ENCODE measurements at regions not wholly inside any gene's neighbourhood (a gene's known extent, or its start where the extent isn't known, plus 50 kb on each side); places are given as distances from the start of the nearest gene placed in this dataset.

- H3K27ac Mint-ChIP-seq = no peak overlapping the region
- H3K9me3 Mint-ChIP-seq = no peaks in the 10 kb centered on the region
- H3K4me3 Mint-ChIP-seq = no peak overlapping the region
- POLR2A ChIA-PET = no interaction called here
- H3K4me1 Mint-ChIP-seq (ENCODE audit: low read depth) = no peaks in the 10 kb centered on the region
- no peak for DNase-seq
- no peaks in the 10 kb centered on the region for H3K36me3 Mint-ChIP-seq
- CTCF ChIA-PET = no interaction called here
- intact Hi-C loops (cut with micrococcal nuclease) = no loop called here
- H3K27me3 Mint-ChIP-seq = peaks cover 10% of the 10 kb centered on the region
Measured at GRCh38 chr12:100675432-100675831, 101.9 kb downstream of the GAS2L3 start.

- intact Hi-C loops (cut with micrococcal nuclease) = no loop called here
- H3K27ac Mint-ChIP-seq = no peak overlapping the region
- DNase-seq = no peak
- ChIA-PET POLR2A (no interaction called here), CTCF (no interaction called here)
- H3K9me3 Mint-ChIP-seq = peaks cover 13% of the 10 kb centered on the region
- peaks cover 7% of the 10 kb centered on the region for H3K27me3 Mint-ChIP-seq
- no peak overlapping the region for H3K4me3 Mint-ChIP-seq
- H3K4me1 Mint-ChIP-seq (ENCODE audit: low read depth) = no peaks in the 10 kb centered on the region
- no peaks in the 10 kb centered on the region for H3K36me3 Mint-ChIP-seq
Measured at GRCh38 chr12:100681074-100681473, 107.6 kb downstream of the GAS2L3 start.

- POLR2A ChIA-PET = no interaction called here
- H3K4me3 Mint-ChIP-seq = no peak overlapping the region
Measured at GRCh38 chr12:100682178-100682577, 108.7 kb downstream of the GAS2L3 start.

GRCh38 chr12:100687686-100688085, 106.9 kb upstream of the ANO4 start:
- Mint-ChIP-seq H3K4me3 (no peak overlapping the region), H3K9me3 (peaks cover 18% of the 10 kb centered on the region), H3K36me3 (no peaks in the 10 kb centered on the region), H3K27me3 (no peaks in the 10 kb centered on the region), H3K27ac (no peak overlapping the region), H3K4me1 (ENCODE audit: low read depth) (no peaks in the 10 kb centered on the region)
- intact Hi-C loops (cut with micrococcal nuclease) = no loop called here
- CTCF ChIA-PET = interaction anchor here (1.8 kb wide), 1 partner anchor 16 kb away, joined by 4 read pairs; no protein-coding TSS in a partner anchor
- POLR2A ChIA-PET = no interaction called here
- no peak for DNase-seq

More at GRCh38 chr12:100682178-100682577, 108.7 kb downstream of the GAS2L3 start:
- no peak for DNase-seq
- intact Hi-C loops (cut with micrococcal nuclease) = no loop called here
- no peaks in the 10 kb centered on the region for H3K36me3 Mint-ChIP-seq
- H3K4me1 Mint-ChIP-seq (ENCODE audit: low read depth) = no peaks in the 10 kb centered on the region
- CTCF ChIA-PET = interaction anchor here (3.0 kb wide), 1 partner anchor 11 kb away, joined by 12 read pairs; no protein-coding TSS in a partner anchor
- peaks cover 18% of the 10 kb centered on the region for H3K9me3 Mint-ChIP-seq
- H3K27me3 Mint-ChIP-seq = peaks cover 7% of the 10 kb centered on the region
- H3K27ac Mint-ChIP-seq = no peak overlapping the region

- DNase-seq = no peak
- ChIA-PET POLR2A (no interaction called here), CTCF (interaction anchor here (1.8 kb wide), 1 partner anchor 17 kb away, joined by 4 read pairs; no protein-coding TSS in a partner anchor)
- Mint-ChIP-seq H3K27me3 (no peaks in the 10 kb centered on the region), H3K9me3 (peaks cover 18% of the 10 kb centered on the region), H3K4me1 (ENCODE audit: low read depth) (no peaks in the 10 kb centered on the region), H3K36me3 (no peaks in the 10 kb centered on the region), H3K4me3 (no peak overlapping the region), H3K27ac (no peak overlapping the region)
- intact Hi-C loops (cut with micrococcal nuclease) = no loop called here
Measured at GRCh38 chr12:100688451-100688864, 106.1 kb upstream of the ANO4 start.

GRCh38 chr12:100692502-100692901, 102.1 kb upstream of the ANO4 start:
- ChIA-PET CTCF (interaction anchor here (1.1 kb wide), 1 partner anchor 20 kb away, joined by 3 read pairs; no protein-coding TSS in a partner anchor), POLR2A (no interaction called here)
- H3K27me3 Mint-ChIP-seq = peaks cover 2% of the 10 kb centered on the region
- H3K9me3 Mint-ChIP-seq = no peaks in the 10 kb centered on the region
- no peak overlapping the region for H3K4me3 Mint-ChIP-seq
- no peaks in the 10 kb centered on the region for H3K36me3 Mint-ChIP-seq
- H3K4me1 Mint-ChIP-seq (ENCODE audit: low read depth) = no peaks in the 10 kb centered on the region
- intact Hi-C loops (cut with micrococcal nuclease) = no loop called here
- H3K27ac Mint-ChIP-seq = no peak overlapping the region
- DNase-seq = no peak

- ChIA-PET CTCF (no interaction called here), POLR2A (interaction anchor here (1.0 kb wide), 1 partner anchor 10 kb away, joined by 3 read pairs; no protein-coding TSS in a partner anchor)
- Mint-ChIP-seq H3K36me3 (no peaks in the 10 kb centered on the region), H3K4me3 (no peak overlapping the region), H3K27me3 (peaks cover 5% of the 10 kb centered on the region), H3K9me3 (no peaks in the 10 kb centered on the region), H3K27ac (no peak overlapping the region), H3K4me1 (ENCODE audit: low read depth) (no peaks in the 10 kb centered on the region)
- DNase-seq = no peak
- intact Hi-C loops (cut with micrococcal nuclease) = no loop called here
Measured at GRCh38 chr12:100698518-100698917, 96.1 kb upstream of the ANO4 start.

GRCh38 chr12:100699209-100699608, 95.4 kb upstream of the ANO4 start:
- H3K4me1 Mint-ChIP-seq (ENCODE audit: low read depth) = no peaks in the 10 kb centered on the region
- ChIA-PET POLR2A (no interaction called here), CTCF (no interaction called here)
- peaks cover 5% of the 10 kb centered on the region for H3K27me3 Mint-ChIP-seq
- no peak for DNase-seq
- no peaks in the 10 kb centered on the region for H3K9me3 Mint-ChIP-seq
- no peak overlapping the region for H3K4me3 Mint-ChIP-seq
- no peak overlapping the region for H3K27ac Mint-ChIP-seq
- H3K36me3 Mint-ChIP-seq = no peaks in the 10 kb centered on the region
- intact Hi-C loops (cut with micrococcal nuclease) = no loop called here

GRCh38 chr12:100703337-100703736, 91.2 kb upstream of the ANO4 start:
- H3K9me3 Mint-ChIP-seq = no peaks in the 10 kb centered on the region
- H3K4me3 Mint-ChIP-seq = no peak overlapping the region
- CTCF ChIA-PET = no interaction called here
- intact Hi-C loops (cut with micrococcal nuclease) = no loop called here
- H3K27me3 Mint-ChIP-seq = peaks cover 4% of the 10 kb centered on the region
- no peaks in the 10 kb centered on the region for H3K36me3 Mint-ChIP-seq
- no peak for DNase-seq
- no peaks in the 10 kb centered on the region for H3K4me1 Mint-ChIP-seq (ENCODE audit: low read depth)
- H3K27ac Mint-ChIP-seq = no peak overlapping the region
- POLR2A ChIA-PET = no interaction called here

- Mint-ChIP-seq H3K4me1 (ENCODE audit: low read depth) (no peaks in the 10 kb centered on the region), H3K4me3 (no peak overlapping the region), H3K27me3 (peaks cover 3% of the 10 kb centered on the region), H3K27ac (no peak overlapping the region), H3K36me3 (no peaks in the 10 kb centered on the region), H3K9me3 (no peaks in the 10 kb centered on the region)
- no peak for DNase-seq
- CTCF ChIA-PET = no interaction called here
- intact Hi-C loops (cut with micrococcal nuclease) = no loop called here
- POLR2A ChIA-PET = no interaction called here
Measured at GRCh38 chr12:100703868-100704267, 90.7 kb upstream of the ANO4 start.

GRCh38 chr12:100706033-100706432, 88.5 kb upstream of the ANO4 start:
- DNase-seq = no peak
- H3K4me1 Mint-ChIP-seq (ENCODE audit: low read depth) = no peaks in the 10 kb centered on the region
- no peak overlapping the region for H3K27ac Mint-ChIP-seq
- no peaks in the 10 kb centered on the region for H3K9me3 Mint-ChIP-seq
- H3K36me3 Mint-ChIP-seq = no peaks in the 10 kb centered on the region
- H3K27me3 Mint-ChIP-seq = peaks cover 7% of the 10 kb centered on the region
- no peak overlapping the region for H3K4me3 Mint-ChIP-seq
- CTCF ChIA-PET = no interaction called here
- intact Hi-C loops (cut with micrococcal nuclease) = no loop called here
- POLR2A ChIA-PET = no interaction called here

- peaks cover 10% of the 10 kb centered on the region for H3K27me3 Mint-ChIP-seq
- POLR2A ChIA-PET = interaction anchor here (0.8 kb wide), 1 partner anchor 11 kb away, joined by 3 read pairs; no protein-coding TSS in a partner anchor
- H3K27ac Mint-ChIP-seq = no peak overlapping the region
Measured at GRCh38 chr12:100708591-100708990, 86.0 kb upstream of the ANO4 start.

GRCh38 chr12:100715976-100716944, 78.3 kb upstream of the ANO4 start:
- no peak for DNase-seq
- H3K9me3 Mint-ChIP-seq = no peaks in the 10 kb centered on the region
- ChIA-PET CTCF (no interaction called here), POLR2A (no interaction called here)
- intact Hi-C loops (cut with micrococcal nuclease) = no loop called here
- peaks cover 32% of the 10 kb centered on the region for H3K27me3 Mint-ChIP-seq
- H3K4me3 Mint-ChIP-seq = no peak overlapping the region
- no peaks in the 10 kb centered on the region for H3K36me3 Mint-ChIP-seq
- H3K27ac Mint-ChIP-seq = no peak overlapping the region
- H3K4me1 Mint-ChIP-seq (ENCODE audit: low read depth) = no peaks in the 10 kb centered on the region

More at GRCh38 chr12:100708591-100708990, 86.0 kb upstream of the ANO4 start:
- no peaks in the 10 kb centered on the region for H3K36me3 Mint-ChIP-seq
- H3K4me1 Mint-ChIP-seq (ENCODE audit: low read depth) = no peaks in the 10 kb centered on the region
- no peak for DNase-seq
- CTCF ChIA-PET = no interaction called here
- intact Hi-C loops (cut with micrococcal nuclease) = no loop called here
- H3K4me3 Mint-ChIP-seq = no peak overlapping the region
- H3K9me3 Mint-ChIP-seq = no peaks in the 10 kb centered on the region
